IMR-90 (cell line): ENCODE measurements at regions not wholly inside any gene's neighbourhood (a gene's known extent, or its start where the extent isn't known, plus 50 kb on each side); places are given as distances from the start of the nearest gene placed in this dataset.

Experiments
- ATAC-seq: fragments of 200-7000 bp; cut with Tn5 transposase; 2 replicates; pipeline ENCODE4 v1.9.1; 2020; ENCODE audit warnings: low read depth, mild to moderate bottlenecking, moderate library complexity
- BruUV-seq: library from RNA; stranded (reverse); fragments of 400-500 nt; replicated peaks from 2 replicates; lab custom pipeline; 2021; lab: Mats Ljungman, UMichigan
- CTCF ChIA-PET: fragments of 300-600 bp; formaldehyde crosslinking; extraction: SDS; loops from one replicate; lab custom pipeline; 2021; ENCODE audit warnings: antibody characterized with exemption; lab: Yijun Ruan, JAX
- POLR2A ChIA-PET: fragments of 300-600 bp; sonication (Branson Sonifier 250); formaldehyde crosslinking; loops from one replicate; lab custom pipeline; 2022; ENCODE audit warnings: antibody characterized with exemption; ENCODE audit not compliant: unreplicated experiment; lab: Charles Lee
- DNase-seq: peaks from one replicate; pipeline ENCODE4 v3.0.0; 2013
- H2AFZ ChIP-seq: replicated peaks from 2 replicates; pipeline ENCODE3; 2013; ENCODE audit warnings: low read length, mild to moderate bottlenecking; ENCODE audit not compliant: poor library complexity
- H2AK5ac ChIP-seq: 2 replicates; pipeline ENCODE4 v1.6.1; 2013; ENCODE audit warnings: low read depth, low read length, inconsistent platforms
- H2AK9ac ChIP-seq: replicated peaks from 2 replicates; pipeline ENCODE3; 2013; ENCODE audit warnings: mild to moderate bottlenecking, low read depth, low read length, moderate library complexity; ENCODE audit not compliant: poor library complexity
- H2BK120ac ChIP-seq: 2 replicates; pipeline ENCODE4 v1.6.1; 2013; ENCODE audit warnings: low read depth, low read length, inconsistent platforms
- H2BK15ac ChIP-seq: 3 replicates; pipeline ENCODE4 v1.6.1; 2013; ENCODE audit warnings: low read depth, low read length, inconsistent platforms
- H2BK20ac ChIP-seq: 2 replicates; pipeline ENCODE4 v1.6.1; 2013; ENCODE audit warnings: low read depth, mild to moderate bottlenecking, inconsistent platforms, low read length, moderate library complexity
- H2BK5ac ChIP-seq: 2 replicates; pipeline ENCODE4 v1.6.1; 2013; ENCODE audit warnings: mild to moderate bottlenecking, low read depth, low read length, inconsistent platforms; ENCODE audit not compliant: poor library complexity, severe bottlenecking
- H3K14ac ChIP-seq: replicated peaks from 2 replicates; pipeline ENCODE4 v1.6.1; 2013; ENCODE audit warnings: low read depth, low read length, inconsistent platforms
- H3K18ac ChIP-seq: 2 replicates; pipeline ENCODE4 v1.6.1; 2013; ENCODE audit warnings: low read depth, low read length, control low read depth
- H3K23ac ChIP-seq: 2 replicates; pipeline ENCODE4 v1.6.1; 2013; ENCODE audit warnings: low read depth, low read length, inconsistent platforms
- H3K27ac ChIP-seq: 2 replicates; pipeline ENCODE4 v1.5.1; 2013; ENCODE audit warnings: mild to moderate bottlenecking, control low read depth, low read length; ENCODE audit not compliant: insufficient read depth
- H3K27me3 ChIP-seq: 2 replicates; pipeline ENCODE4 v1.6.1; 2013; ENCODE audit warnings: low read length; ENCODE audit not compliant: control insufficient read depth, insufficient read depth
- H3K36me3 ChIP-seq: 2 replicates; pipeline ENCODE4 v1.6.1; 2013; ENCODE audit warnings: low read length, mixed read lengths; ENCODE audit not compliant: control insufficient read depth, insufficient read depth
- H3K4ac ChIP-seq: 2 replicates; pipeline ENCODE4 v1.6.1; 2013; ENCODE audit warnings: low read depth, low read length, inconsistent platforms
- H3K4me1 ChIP-seq: 2 replicates; pipeline ENCODE4 v1.6.1; 2013; ENCODE audit warnings: low read length, mixed read lengths; ENCODE audit not compliant: control insufficient read depth, insufficient read depth
- H3K4me2 ChIP-seq: 2 replicates; pipeline ENCODE4 v1.6.1; 2013; ENCODE audit warnings: low read depth, mild to moderate bottlenecking, control low read depth, low read length, moderate library complexity
- H3K4me3 ChIP-seq: 2 replicates; pipeline ENCODE4 v1.5.1; 2013; ENCODE audit warnings: low read depth, mild to moderate bottlenecking, control low read depth, low read length, moderate library complexity; ENCODE audit not compliant: insufficient read depth
- H3K56ac ChIP-seq: 2 replicates; pipeline ENCODE4 v1.6.1; 2013; ENCODE audit warnings: low read length, inconsistent platforms; ENCODE audit not compliant: insufficient read depth; ENCODE audit errors: extremely low read depth
- H3K79me1 ChIP-seq, 2 experiments: 2 replicates each; pipeline ENCODE4 v1.6.1; 2013; ENCODE audit warnings: low read length in 2 of 2, inconsistent platforms in 1 of 2, low read depth in 1 of 2
- H3K9ac ChIP-seq: 2 replicates; pipeline ENCODE4 v1.6.1; 2013; ENCODE audit warnings: low read depth, low read length, control low read depth
- H3K9me1 ChIP-seq: 2 replicates; pipeline ENCODE4 v1.6.1; 2013; ENCODE audit warnings: low read length, inconsistent platforms; ENCODE audit not compliant: insufficient read depth
- H3K9me3 ChIP-seq: 2 replicates; pipeline ENCODE4 v1.6.1; 2013; ENCODE audit warnings: low read length; ENCODE audit not compliant: control insufficient read depth, insufficient read depth
- H4K20me1 ChIP-seq: 2 replicates; pipeline ENCODE4 v1.6.1; 2013; ENCODE audit warnings: low read length, inconsistent platforms; ENCODE audit not compliant: insufficient read depth
- H4K5ac ChIP-seq: 2 replicates; pipeline ENCODE4 v1.6.1; 2013; ENCODE audit warnings: mild to moderate bottlenecking, low read depth, low read length, control low read depth
- H4K8ac ChIP-seq, 2 experiments: 2 replicates each; pipeline ENCODE4 v1.6.1; 2013; ENCODE audit warnings: low read depth in 2 of 2, low read length in 2 of 2, control low read depth in 1 of 2, inconsistent platforms in 1 of 2
- H4K91ac ChIP-seq: 2 replicates; pipeline ENCODE4 v1.6.1; 2013; ENCODE audit warnings: low read depth, low read length, inconsistent platforms; ENCODE audit not compliant: insufficient read depth
- CHD1 ChIP-seq: IDR thresholded peaks from 2 replicates; pipeline ENCODE4 v1.6.1; 2012; ENCODE audit warnings: low read depth, low read length, improper control_type of control experiment
- FOS ChIP-seq: fragments of 150-350 bp; IDR thresholded peaks from 2 replicates; pipeline ENCODE4 v1.6.1; 2016; ENCODE audit warnings: low read depth, low read length
- MAZ ChIP-seq: IDR thresholded peaks from 2 replicates; pipeline ENCODE4 v1.6.1; 2012; ENCODE audit warnings: low read depth, mild to moderate bottlenecking, low read length, improper control_type of control experiment, moderate library complexity, borderline replicate concordance
- MXI1 ChIP-seq: IDR thresholded peaks from 2 replicates; pipeline ENCODE4 v1.6.1; 2012; ENCODE audit warnings: low read depth, mild to moderate bottlenecking, low read length, moderate library complexity, borderline replicate concordance
- NFE2L2 ChIP-seq: fragments of 150-350 bp; IDR thresholded peaks from 2 replicates; pipeline ENCODE4 v1.6.1; 2016; ENCODE audit warnings: low read depth, mild to moderate bottlenecking, low read length
- dilution Hi-C: fragments of 300-500 bp; cut with HindIII; formaldehyde crosslinking; loops from one replicate; pipeline ENCODE4 v1.14.3; 2018; ENCODE audit warnings: low sequenced_read_pairs; ENCODE audit not compliant: unreplicated experiment
- in situ Hi-C: fragments of 300-500 bp; cut with MboI; formaldehyde crosslinking; loops from 3 replicates; pipeline ENCODE4 v1.14.3; 2019; ENCODE audit warnings: low sequenced_read_pairs, inconsistent platforms, mixed read lengths
- intact Hi-C: fragments of 100-400 bp; cut with micrococcal nuclease; formaldehyde crosslinking; loops from 2 replicates; pipeline ENCODE4 v1.10.0; 2022
- TF ChIP-seq, protein P1 (sequence below): fragments of 150-350 bp; IDR thresholded peaks from 2 replicates; pipeline ENCODE4 v1.6.1; 2016; ENCODE audit warnings: low read depth, mild to moderate bottlenecking, low read length, moderate library complexity, borderline replicate concordance

DNA sequence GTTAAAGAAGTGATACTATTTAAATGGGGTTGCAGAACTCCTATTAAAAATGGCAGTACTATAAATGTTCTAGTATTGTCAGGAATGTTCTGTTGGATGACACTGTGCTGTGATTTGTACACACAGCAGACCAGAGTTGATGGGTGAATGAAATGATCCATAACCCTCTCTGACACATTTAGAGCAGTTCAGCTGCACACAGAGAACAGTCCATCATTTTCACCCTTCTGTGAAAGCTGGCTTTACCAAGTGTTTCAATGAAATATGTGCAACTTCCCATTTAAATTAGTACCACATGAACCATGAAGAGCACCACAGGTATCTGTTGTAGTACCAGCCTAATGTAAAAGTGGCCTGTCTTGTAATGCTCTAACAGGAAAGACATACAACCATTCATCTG is 981.4 kb downstream of the TMEM182 start:
- POLR2A ChIA-PET: no interaction called here
- Histone ChIP-seq H3K18ac (no peak overlapping the region), H3K4ac (no peak overlapping the region), H2AFZ (no peak overlapping the region), H3K27me3 (no peaks in the 10 kb centered on the region), H3K79me1 (no peaks in the 10 kb centered on the region), H3K9me3 (peaks cover 7% of the 10 kb centered on the region), H3K23ac (no peak overlapping the region), H3K9ac (no peak overlapping the region), H2BK20ac (no peak overlapping the region), H4K91ac (no peak overlapping the region), H3K14ac (no peak overlapping the region), H4K20me1 (no peaks in the 10 kb centered on the region), H3K9me1 (no peaks in the 10 kb centered on the region), H4K5ac (no peak overlapping the region), H3K4me2 (no peak overlapping the region), H2BK5ac (no peak overlapping the region), H2BK120ac (no peak overlapping the region), H3K36me3 (no peaks in the 10 kb centered on the region), H3K27ac (no peak overlapping the region), H3K4me3 (no peak overlapping the region), H2BK15ac (no peak overlapping the region), H2AK5ac (no peak overlapping the region), H4K8ac (no peak overlapping the region), H3K56ac (no peak overlapping the region), H2AK9ac (no peak overlapping the region), H3K4me1 (no peaks in the 10 kb centered on the region)
- ATAC-seq (no peak), DNase-seq (no peak)
- dilution Hi-C loops: no loop called here
- TF ChIP-seq MXI1 (no peak), MAZ (no peak), NFE2L2 (no peak), CHD1 (no peak), FOS (no peak)
- TF ChIP-seq, protein P1, sequence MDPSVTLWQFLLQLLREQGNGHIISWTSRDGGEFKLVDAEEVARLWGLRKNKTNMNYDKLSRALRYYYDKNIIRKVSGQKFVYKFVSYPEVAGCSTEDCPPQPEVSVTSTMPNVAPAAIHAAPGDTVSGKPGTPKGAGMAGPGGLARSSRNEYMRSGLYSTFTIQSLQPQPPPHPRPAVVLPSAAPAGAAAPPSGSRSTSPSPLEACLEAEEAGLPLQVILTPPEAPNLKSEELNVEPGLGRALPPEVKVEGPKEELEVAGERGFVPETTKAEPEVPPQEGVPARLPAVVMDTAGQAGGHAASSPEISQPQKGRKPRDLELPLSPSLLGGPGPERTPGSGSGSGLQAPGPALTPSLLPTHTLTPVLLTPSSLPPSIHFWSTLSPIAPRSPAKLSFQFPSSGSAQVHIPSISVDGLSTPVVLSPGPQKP: no peak
- no TSS peak for BruUV-seq
- in situ Hi-C loops: no loop called here
- CTCF ChIA-PET: no interaction called here
- intact Hi-C loops: no loop called here
